GM21526 (cell line): ENCODE measurements at regions not wholly inside any gene's neighbourhood (a gene's known extent, or its start where the extent isn't known, plus 50 kb on each side); places are given as distances from the start of the nearest gene placed in this dataset.

Experiments
- ATAC-seq: cut with Tn5 transposase; IDR thresholded peaks from one replicate; pipeline ENCODE4 v1.9.1; 2021; ENCODE audit warnings: moderate library complexity; ENCODE audit not compliant: unreplicated experiment, low FRiP score

DNA sequence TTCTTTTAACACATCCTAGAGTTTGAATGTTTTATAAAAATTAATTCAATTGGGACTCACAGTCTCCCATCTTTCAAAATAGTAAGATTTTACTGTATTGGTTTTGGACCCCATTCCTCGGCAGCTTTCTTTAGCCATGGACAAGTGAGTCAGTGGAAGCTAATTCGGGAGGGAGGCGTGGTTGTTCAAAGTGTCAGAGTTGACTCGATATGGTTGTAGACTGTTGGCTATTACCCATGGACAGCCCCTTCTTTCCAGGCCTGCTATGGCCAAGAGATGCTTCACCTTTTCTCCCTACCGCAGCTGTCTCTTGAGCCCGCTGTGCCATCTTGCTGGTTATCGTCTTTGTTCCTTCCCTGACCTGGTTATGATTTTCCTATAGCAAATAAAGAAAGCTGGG is 243.0 kb downstream of the CD83 start:
- ATAC-seq, result no peak

DNA sequence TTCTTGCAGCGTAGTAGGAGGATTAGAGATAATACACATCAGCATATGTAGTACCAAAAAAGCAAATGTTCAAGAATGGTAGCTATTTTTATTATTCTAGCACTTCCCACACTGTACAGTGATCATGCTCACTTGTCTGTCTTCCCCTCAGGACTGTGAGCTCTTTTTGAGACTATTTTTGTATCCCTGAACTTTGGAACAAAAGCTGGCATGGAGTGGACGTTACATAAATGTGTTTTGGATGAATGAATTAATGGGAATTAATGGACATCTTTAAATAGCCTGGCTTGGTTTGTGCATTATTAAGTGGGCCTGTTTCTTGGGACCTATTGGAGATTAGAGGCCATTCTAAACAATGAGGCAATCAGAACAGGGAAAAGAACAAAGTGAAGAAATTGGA is 243.7 kb downstream of the CD83 start:
- ATAC-seq, result no peak

- ATAC-seq, result no peak
Measured at GRCh38 chr6:14361956-14362587, 244.5 kb downstream of the CD83 start.

DNA sequence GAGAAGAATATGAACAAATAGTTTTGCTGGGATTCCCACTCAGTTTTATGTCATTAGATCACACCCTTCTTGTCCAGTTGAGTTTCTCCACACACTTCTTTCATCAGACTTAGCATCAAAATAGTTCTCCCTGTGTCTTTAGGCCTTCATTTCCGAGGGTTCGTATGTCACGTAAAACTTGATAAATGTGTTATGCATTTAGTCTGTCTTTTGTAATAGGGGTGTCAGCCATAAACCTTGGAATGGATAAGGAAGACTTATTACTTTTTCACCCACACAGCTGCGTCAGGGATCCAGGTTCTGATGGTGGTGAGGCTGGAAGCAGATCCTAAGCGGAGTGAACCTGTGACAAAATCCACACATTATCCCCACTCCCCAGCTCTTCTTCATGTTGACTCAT is 246.8 kb downstream of the CD83 start:
- no peak for ATAC-seq

DNA sequence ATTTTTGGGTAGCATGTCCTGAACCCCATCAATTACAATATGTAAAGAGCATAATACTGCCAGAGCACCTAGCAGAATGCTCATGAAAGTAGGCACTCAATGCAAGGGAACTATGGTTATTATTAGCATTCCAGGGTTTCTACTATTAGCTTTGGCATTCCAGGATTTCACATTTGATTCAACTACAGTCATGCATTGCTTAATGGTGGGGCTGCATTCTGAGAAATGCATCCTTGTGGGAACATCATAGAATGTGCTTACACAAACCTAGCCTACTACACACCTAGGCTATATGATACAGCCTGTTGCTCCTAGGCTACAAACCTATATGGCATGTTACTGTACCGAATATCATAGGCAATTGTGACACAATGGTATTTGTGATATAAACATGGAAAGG is 247.8 kb downstream of the CD83 start:
- no peak for ATAC-seq

DNA sequence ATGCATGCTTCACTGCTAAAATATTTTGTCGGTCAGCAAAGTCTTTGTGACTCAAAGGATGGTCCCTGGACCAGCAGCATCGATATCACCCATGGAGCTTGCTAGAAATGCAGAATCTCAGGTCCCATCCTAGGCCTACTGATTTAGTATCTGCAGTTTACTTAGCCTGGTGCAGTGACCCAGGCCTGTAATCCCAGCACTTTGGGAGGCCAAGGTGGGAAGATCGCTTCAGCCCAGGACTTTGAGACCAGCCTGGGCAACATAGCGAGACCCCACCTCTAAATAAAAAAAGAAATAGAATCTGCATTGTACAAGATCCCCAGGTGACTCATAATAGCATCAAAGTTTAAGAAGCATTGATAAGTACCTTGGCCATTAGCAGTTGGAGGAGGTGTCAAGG is 248.7 kb downstream of the CD83 start:
- ATAC-seq, result no peak

GRCh38 chr6:14366872-14367271 is 249.3 kb downstream of the CD83 start:
- no peak for ATAC-seq

DNA sequence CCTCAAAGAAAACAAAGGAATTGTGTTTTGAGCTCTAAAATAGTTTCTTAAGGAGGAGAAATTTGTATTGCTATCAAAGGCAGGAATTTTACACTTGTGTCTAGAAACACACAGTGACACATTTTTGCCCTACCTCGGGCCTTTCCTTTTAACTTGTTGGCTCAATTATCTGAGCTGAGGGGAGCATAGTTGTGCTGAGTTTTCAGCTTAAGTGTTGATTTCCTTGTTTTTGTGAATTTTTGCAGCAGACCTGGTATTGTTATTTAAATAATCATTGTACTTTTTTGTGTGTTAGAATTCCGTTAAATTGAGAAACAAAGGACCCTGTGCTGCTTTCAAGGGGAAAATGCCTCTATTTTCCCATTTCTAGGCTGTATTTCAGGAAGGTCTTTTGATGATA is 249.7 kb downstream of the CD83 start:
- ATAC-seq, result no peak

DNA sequence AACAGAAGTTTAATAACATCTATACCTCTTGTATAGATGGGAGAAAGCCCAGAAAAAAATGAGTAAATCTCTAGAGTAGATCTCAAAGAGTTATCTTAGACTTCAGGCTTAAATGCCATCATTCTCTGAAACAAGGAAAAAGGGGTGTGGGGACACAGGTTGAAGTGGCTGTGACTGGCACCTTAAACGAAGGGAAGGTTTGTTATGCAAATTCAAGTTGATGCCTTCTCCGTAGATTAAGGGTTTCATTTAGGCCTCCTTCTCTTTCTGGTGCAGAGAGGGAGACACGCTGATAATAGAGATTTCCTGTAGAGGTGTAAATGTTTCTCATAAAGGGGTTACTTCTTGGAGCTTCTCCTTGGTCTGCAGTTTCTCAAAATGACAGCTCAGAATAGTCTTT is 252.1 kb downstream of the CD83 start:
- ATAC-seq, result no peak

DNA sequence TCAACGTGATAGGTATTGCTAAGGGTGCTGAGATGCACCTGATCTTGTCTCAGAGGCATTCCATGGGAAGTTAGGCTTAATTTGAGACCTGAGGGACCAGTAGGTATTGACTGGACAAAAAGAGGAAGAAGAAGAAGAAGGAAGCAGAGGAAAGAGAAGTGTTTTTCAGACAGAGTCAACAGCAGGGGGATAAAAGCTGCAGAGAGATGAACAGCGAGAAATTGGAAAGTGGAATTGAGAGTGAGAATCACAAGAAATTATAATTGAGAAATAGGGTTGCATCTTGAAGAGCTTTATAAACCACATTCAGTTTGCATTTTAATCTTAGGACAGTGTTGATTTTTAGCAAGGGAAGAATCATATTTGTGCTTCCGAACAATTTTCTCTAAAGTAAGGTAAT is 254.0 kb downstream of the CD83 start:
- no peak for ATAC-seq

- ATAC-seq, result no peak
Measured at GRCh38 chr6:14372734-14373489, 255.3 kb downstream of the CD83 start.

DNA sequence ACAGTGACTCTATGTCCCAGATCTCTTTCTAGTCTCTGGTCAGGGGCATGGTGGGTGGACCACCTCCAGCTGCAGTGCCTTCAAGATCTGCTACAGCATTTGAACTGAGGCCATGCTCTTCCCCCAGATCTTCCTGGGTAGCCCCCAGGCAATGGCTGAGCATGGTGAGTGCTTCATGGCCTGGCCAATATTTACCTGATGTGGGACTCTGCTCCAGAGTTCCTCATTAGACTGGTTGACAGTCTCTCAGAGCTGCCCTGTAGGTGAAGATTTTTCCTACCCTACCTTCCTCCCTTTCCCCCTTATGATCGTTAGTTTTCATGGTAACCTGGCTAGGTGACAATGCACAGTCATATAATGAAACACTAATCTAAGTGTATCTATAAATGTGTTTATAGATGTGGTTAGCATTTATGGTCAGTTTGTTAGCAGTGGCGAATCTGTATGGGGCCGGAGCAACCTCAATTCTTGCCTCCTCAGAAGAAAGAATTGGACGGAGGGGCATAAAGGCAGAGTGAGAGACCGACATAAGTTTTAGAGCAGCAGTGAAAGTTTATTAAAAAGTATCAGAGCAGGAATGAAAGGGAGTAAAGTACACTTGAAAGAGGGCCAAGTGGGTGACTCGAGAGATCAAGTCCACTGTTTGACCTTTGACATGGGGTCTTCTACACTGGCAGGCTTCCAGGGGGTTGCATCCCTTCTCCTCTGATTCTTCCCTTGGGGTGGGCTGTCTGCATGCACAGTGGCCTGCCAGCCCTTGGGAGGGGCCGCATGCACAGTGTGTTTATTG is 256.3 kb downstream of the CD83 start:
- no peak for ATAC-seq

- no peak for ATAC-seq
Measured at GRCh38 chr6:14375930-14376329, 258.4 kb downstream of the CD83 start.

DNA sequence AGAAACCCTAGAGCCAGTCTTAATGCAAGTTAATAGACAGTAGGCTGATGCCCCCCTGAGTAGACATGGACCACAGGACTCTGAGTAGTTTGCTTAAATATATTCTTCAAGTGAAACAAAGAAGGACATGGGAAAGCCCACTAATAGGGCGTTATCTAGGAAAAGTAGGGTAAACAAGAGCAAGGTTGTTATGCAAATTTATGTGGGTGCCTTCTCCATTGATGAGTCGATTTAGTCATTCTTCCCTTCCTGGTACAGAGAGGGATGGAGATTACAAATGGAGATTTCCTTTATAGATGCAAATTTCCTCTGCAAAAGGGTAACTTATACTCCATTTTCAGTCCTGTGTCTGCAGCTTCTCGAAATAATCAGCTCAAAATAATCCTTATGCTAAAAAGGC is 262.0 kb downstream of the CD83 start:
- no peak for ATAC-seq

- ATAC-seq, result no peak
Measured at GRCh38 chr6:14380086-14380820, 262.7 kb downstream of the CD83 start.

DNA sequence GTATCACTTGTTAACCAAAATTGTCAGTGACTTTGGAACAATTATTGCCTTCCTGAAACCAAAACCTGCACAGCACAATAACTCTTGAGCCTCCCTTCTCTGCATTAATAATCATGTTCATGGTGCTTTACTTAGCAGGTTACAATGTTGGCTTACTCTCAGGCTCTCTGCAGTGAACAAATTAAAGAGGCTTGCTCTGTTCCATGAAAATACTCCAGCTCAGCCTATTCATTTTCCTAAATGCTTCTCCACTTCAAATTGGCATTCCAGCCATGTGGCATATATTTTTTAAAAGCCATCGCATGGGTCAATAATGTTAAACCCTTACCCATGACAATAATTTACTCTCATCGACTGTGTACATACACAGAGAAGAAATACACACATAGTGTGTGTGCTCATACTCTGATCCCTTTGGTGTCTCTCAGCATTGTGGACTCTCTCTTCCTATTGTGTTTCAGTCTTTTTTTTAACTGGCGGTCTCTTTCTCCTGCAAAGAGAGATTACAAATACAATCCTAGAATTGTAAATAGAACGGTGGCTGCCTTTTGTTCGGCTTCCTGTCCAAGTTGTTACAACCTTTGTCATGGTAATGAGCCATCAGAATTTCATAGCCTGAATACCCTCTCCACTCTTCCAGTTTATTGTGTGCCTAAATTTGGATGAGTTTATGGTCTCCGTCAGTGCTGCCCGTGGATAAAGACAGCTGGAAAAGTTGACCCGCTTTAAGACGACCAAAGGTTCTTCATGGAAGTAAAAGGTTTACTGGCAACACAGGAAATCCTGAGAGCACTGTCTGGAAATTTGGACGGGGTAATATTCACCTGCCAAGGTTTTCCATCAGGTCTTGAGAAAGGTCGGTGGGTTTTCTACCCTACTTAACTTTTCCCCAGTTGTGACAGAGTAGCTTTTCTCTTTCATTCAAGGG is 263.6 kb downstream of the CD83 start:
- no peak for ATAC-seq

- ATAC-seq, result no peak
Measured at GRCh38 chr6:14381829-14382677, 264.5 kb downstream of the CD83 start.

DNA sequence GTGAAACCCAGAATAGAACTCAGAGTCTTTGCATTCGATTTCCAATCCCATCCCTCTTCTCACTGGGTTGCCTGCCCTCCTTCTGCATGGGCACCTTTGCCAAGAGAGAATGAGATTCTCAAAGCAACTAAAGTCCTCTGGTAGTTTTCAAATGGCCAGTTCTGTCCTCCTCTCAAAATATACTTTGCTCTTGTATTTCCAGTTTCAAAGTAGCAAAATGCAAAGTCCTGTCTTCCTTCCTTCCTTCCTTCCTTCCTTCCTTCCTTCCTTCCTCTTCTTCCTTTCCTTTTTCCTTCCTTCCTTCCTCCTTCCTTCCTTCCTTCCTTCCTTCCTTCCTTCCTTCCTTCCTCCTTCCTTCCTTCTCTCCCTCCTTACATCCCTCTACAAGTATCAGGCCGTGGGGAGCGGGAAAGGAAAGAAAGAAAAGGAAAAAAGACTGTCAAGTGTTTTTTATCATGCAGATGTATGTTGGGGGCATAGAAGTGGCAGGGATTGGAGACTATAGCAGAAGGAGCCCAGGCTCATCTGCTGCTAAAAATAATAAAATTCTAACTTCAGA is 265.2 kb downstream of the CD83 start:
- ATAC-seq, result no peak
